Activated naive CD4-positive, alpha-beta T cell treated with anti-CD3 and anti-CD28 coated beads, Interleukin-2, amount 50 U/mL, for 16 hours (primary cell): ENCODE measurements at regions not wholly inside any gene's neighbourhood (a gene's known extent, or its start where the extent isn't known, plus 50 kb on each side); places are given as distances from the start of the nearest gene placed in this dataset.

Experiments used
- DNase-seq: peaks from one replicate; pipeline ENCODE4 v3.0.0-alpha.2; 2020

GRCh38 chr6:11291582-11291981 is 59.1 kb upstream of the NEDD9 start:
- DNase-seq: no peak

GRCh38 chr6:11290027-11290426 is 57.6 kb upstream of the NEDD9 start:
- DNase-seq: no peak

GRCh38 chr6:11288065-11288464 is 55.6 kb upstream of the NEDD9 start:
- DNase-seq: no peak

- no peak for DNase-seq
These were observed 52.5 kb upstream of the NEDD9 start for GRCh38 chr6:11284996-11285395.

GRCh38 chr6:11283629-11284028 is 51.2 kb upstream of the NEDD9 start:
- DNase-seq: no peak

- DNase-seq: no peak
These were observed 50.4 kb upstream of the NEDD9 start for GRCh38 chr6:11282875-11283274.
